ENCODE measurements at regions not wholly inside any gene's neighbourhood (a gene's known extent, or its start where the extent isn't known, plus 50 kb on each side); places are given as distances from the start of the nearest gene placed in this dataset.

- no peak overlapping the region for H3K27ac ChIP-seq (ENCODE audit: insufficient read depth, low read depth, low read length)
- no peaks in the 10 kb centered on the region for H4K20me1 ChIP-seq (replicated peaks; ENCODE audit: control insufficient read depth, extremely low read depth, insufficient read depth, low read length)
- H3K9me3 ChIP-seq (replicated peaks; ENCODE audit: control insufficient read depth, insufficient read depth, low read length), result no peaks in the 10 kb centered on the region
- no peaks in the 10 kb centered on the region for H3K4me1 ChIP-seq (ENCODE audit: control insufficient read depth, extremely low read depth, insufficient read depth, low read length)
- dilution Hi-C loops (cut with MboI; ENCODE audit: extremely low pct_ligation_motif_present, low sequenced_read_pairs) (no loop called here), intact Hi-C loops (cut with micrococcal nuclease) (no loop called here)
- H3K79me2 ChIP-seq (ENCODE audit: control insufficient read depth, insufficient read depth, low read length), result no peaks in the 10 kb centered on the region
- no peak for DNase-seq (ENCODE audit: low read depth, low spot score)
- no peaks in the 10 kb centered on the region for H3K27me3 ChIP-seq (ENCODE audit: control insufficient read depth in 2 of 2, insufficient read depth in 2 of 2, low read length in 2 of 2)
- FAIRE-seq, result no peak
- TF ChIP-seq FOS (IDR thresholded peaks at IDR 0.05; ENCODE audit: borderline replicate concordance, insufficient read depth, low read length), result no peak
- TF ChIP-seq EZH2 (IDR thresholded peaks at IDR 0.05; ENCODE audit: borderline replicate concordance, low read depth, low read length, severe bottlenecking), result no peak
- TF ChIP-seq POLR2A (IDR thresholded peaks at IDR 0.05; ENCODE audit: low read depth, low read length), result no peak
- no peak for TF ChIP-seq GATA2 (IDR thresholded peaks at IDR 0.05; ENCODE audit: insufficient read depth, insufficient read length, low read depth, low read length)
- no peak for TF ChIP-seq POLR2AphosphoS5 (IDR thresholded peaks at IDR 0.05; ENCODE audit: insufficient read depth, low read depth, low read length)
- TF ChIP-seq MYC (IDR thresholded peaks at IDR 0.05; ENCODE audit: low read depth, low read length), result no peak
- H2AFZ ChIP-seq (ENCODE audit: low read depth, low read length), result no peak overlapping the region
- H3K9me1 ChIP-seq (replicated peaks; ENCODE audit: control insufficient read depth, extremely low read depth, insufficient read depth, low read length), result no peaks in the 10 kb centered on the region
- no peak overlapping the region for H3K4me2 ChIP-seq (ENCODE audit: insufficient read depth, low read length)
- BruUV-seq (replicated peaks), result no TSS peak
- CTCF ChIA-PET, result interaction anchor here (1.1 kb wide), 1 partner anchor 205 kb away, joined by 3 read pairs; no protein-coding TSS in a partner anchor
- no peak overlapping the region for H3K4me3 ChIP-seq (replicated peaks in 1 of 3; ENCODE audit: insufficient read depth in 1 of 3, low read depth in 1 of 3, low read length in 3 of 3)
- POLR2A ChIA-PET, result no interaction called here
- no peaks in the 10 kb centered on the region for H3K36me3 ChIP-seq (ENCODE audit: control insufficient read depth in 2 of 2, extremely low read depth in 1 of 2, insufficient read depth in 2 of 2, low read length in 2 of 2)
- no peak overlapping the region for H3K9ac ChIP-seq (replicated peaks; ENCODE audit: extremely low read depth, insufficient read depth, low read length)
Measured at GRCh38 chr9:134237630-134238265, 73.4 kb upstream of the RNU6ATAC start.

DNA sequence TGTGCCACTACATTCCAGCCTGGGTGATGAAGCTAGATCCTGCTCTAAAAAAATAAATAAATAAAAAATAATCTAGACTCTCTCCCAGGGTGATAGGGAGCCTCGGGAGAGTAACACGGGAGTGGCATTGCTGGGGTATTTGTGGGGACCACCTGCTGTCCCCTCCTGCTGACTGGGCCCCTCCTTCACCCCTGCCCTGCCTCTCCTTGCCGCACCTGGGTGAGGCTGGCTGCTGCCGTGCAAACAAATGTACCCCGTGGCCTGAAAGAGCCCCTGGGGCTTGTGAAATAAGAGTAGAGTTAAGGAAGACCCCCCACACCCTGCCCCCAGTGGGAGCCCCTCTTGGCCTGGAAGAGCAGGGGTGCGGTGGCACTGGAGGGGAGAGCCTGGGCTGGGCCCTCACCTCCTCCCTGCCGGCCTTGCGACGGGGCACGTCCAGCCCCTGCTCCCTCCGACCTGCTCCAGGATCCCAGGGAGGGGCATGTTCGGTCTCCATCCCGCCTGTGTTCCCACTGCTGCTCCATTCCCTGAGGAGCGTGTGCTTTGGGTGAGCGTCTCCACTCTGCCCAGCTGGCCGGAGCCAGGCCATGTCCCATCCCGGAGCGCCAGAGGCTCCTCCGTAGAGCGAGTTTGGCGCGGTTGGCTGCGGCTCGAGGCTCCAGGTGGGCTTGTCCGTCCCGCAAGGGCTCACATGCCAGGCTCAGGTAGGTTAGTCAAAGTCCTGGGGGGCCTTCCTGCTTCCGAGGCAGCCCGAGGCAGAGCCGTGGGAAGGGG lies 75.0 kb upstream of the RNU6ATAC start:
- H3K4me1 ChIP-seq (ENCODE audit: control insufficient read depth, extremely low read depth, insufficient read depth, low read length), result no peaks in the 10 kb centered on the region
- BruUV-seq (replicated peaks), result no TSS peak
- no peaks in the 10 kb centered on the region for H3K36me3 ChIP-seq (ENCODE audit: control insufficient read depth in 2 of 2, extremely low read depth in 1 of 2, insufficient read depth in 2 of 2, low read length in 2 of 2)
- CTCF ChIA-PET, result interaction anchor here (1.1 kb wide), 1 partner anchor 204 kb away, joined by 3 read pairs; no protein-coding TSS in a partner anchor
- H3K79me2 ChIP-seq (ENCODE audit: control insufficient read depth, insufficient read depth, low read length), result no peaks in the 10 kb centered on the region
- intact Hi-C loops (cut with micrococcal nuclease), result no loop called here
- dilution Hi-C loops (cut with MboI; ENCODE audit: extremely low pct_ligation_motif_present, low sequenced_read_pairs), result no loop called here
- H3K27ac ChIP-seq (ENCODE audit: insufficient read depth, low read depth, low read length), result no peak overlapping the region
- POLR2A ChIA-PET, result no interaction called here
- no peaks in the 10 kb centered on the region for H4K20me1 ChIP-seq (replicated peaks; ENCODE audit: control insufficient read depth, extremely low read depth, insufficient read depth, low read length)
- TF ChIP-seq FOS (IDR thresholded peaks at IDR 0.05; ENCODE audit: borderline replicate concordance, insufficient read depth, low read length) (no peak), EZH2 (IDR thresholded peaks at IDR 0.05; ENCODE audit: borderline replicate concordance, low read depth, low read length, severe bottlenecking) (no peak), JUN (IDR thresholded peaks at IDR 0.05; ENCODE audit: borderline replicate concordance, insufficient read depth, insufficient read length, low read depth) (no peak), POLR2AphosphoS5 (IDR thresholded peaks at IDR 0.05; ENCODE audit: insufficient read depth, low read depth, low read length) (no peak), CTCF (IDR thresholded peaks at IDR 0.05; ENCODE audit: extremely low read depth in 1 of 2, insufficient read depth in 1 of 2, low read depth in 1 of 2, low read length in 2 of 2) (no peak), MYC (IDR thresholded peaks at IDR 0.05; ENCODE audit: low read depth, low read length) (no peak)
- TF ChIP-seq, protein P1, sequence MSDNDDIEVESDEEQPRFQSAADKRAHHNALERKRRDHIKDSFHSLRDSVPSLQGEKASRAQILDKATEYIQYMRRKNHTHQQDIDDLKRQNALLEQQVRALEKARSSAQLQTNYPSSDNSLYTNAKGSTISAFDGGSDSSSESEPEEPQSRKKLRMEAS (IDR thresholded peaks at IDR 0.05; ENCODE audit: insufficient read depth, insufficient read length), result no peak
- H2AFZ ChIP-seq (ENCODE audit: low read depth, low read length), result no peak overlapping the region
- H3K4me3 ChIP-seq (replicated peaks in 1 of 3; ENCODE audit: insufficient read depth in 1 of 3, low read depth in 1 of 3, low read length in 3 of 3), result no peak overlapping the region
- DNase-seq (ENCODE audit: low read depth, low spot score) (no peak), FAIRE-seq (no peak)
- H3K9ac ChIP-seq (replicated peaks; ENCODE audit: extremely low read depth, insufficient read depth, low read length), result no peak overlapping the region
- H3K9me3 ChIP-seq (replicated peaks; ENCODE audit: control insufficient read depth, insufficient read depth, low read length), result no peaks in the 10 kb centered on the region
- H3K9me1 ChIP-seq (replicated peaks; ENCODE audit: control insufficient read depth, extremely low read depth, insufficient read depth, low read length), result no peaks in the 10 kb centered on the region
- no peak overlapping the region for H3K4me2 ChIP-seq (ENCODE audit: insufficient read depth, low read length)
- H3K27me3 ChIP-seq (ENCODE audit: control insufficient read depth in 2 of 2, insufficient read depth in 2 of 2, low read length in 2 of 2), result no peaks in the 10 kb centered on the region

Data from endothelial cell of umbilical vein (primary cell).